ENCODE measurements at regions not wholly inside any gene's neighbourhood (a gene's known extent, or its start where the extent isn't known, plus 50 kb on each side); places are given as distances from the start of the nearest gene placed in this dataset.

GRCh38 chr15:31151301-31152233 lies 50.0 kb upstream of the TRPM1 start:
- no peak for DNase-seq

GRCh38 chr15:31153531-31153930 lies 52.0 kb upstream of the TRPM1 start:
- DNase-seq: no peak

GRCh38 chr15:31155151-31155550 lies 53.6 kb upstream of the TRPM1 start:
- no peak for DNase-seq

- no peak for DNase-seq
These were observed 54.7 kb upstream of the TRPM1 start for GRCh38 chr15:31156226-31156625.

GRCh38 chr15:31156808-31157207 lies 55.3 kb upstream of the TRPM1 start:
- no peak for DNase-seq

- no peak for DNase-seq
These were observed 56.1 kb upstream of the TRPM1 start for GRCh38 chr15:31157644-31158069.

- DNase-seq: peak; percentile 76
These were observed 57.5 kb upstream of the TRPM1 start for GRCh38 chr15:31158858-31159569.

- no peak for DNase-seq
These were observed 58.3 kb upstream of the TRPM1 start for GRCh38 chr15:31159837-31160236.

- peak; percentile 80 for DNase-seq
These were observed 58.8 kb upstream of the TRPM1 start for GRCh38 chr15:31160297-31160696.

GRCh38 chr15:31160740-31161495 lies 59.4 kb upstream of the TRPM1 start:
- DNase-seq: no peak

GRCh38 chr15:31161951-31162350 lies 60.4 kb upstream of the TRPM1 start:
- no peak for DNase-seq

GRCh38 chr15:31162721-31163510 lies 61.4 kb upstream of the TRPM1 start:
- peak; percentile 78 for DNase-seq

GRCh38 chr15:31163769-31164572 lies 62.4 kb upstream of the TRPM1 start:
- no peak for DNase-seq

- DNase-seq: no peak
These were observed 63.0 kb upstream of the TRPM1 start for GRCh38 chr15:31164573-31164912.

- DNase-seq: no peak
These were observed 68.0 kb upstream of the TRPM1 start for GRCh38 chr15:31169558-31169957.

- DNase-seq: peak; percentile 40
These were observed 70.2 kb upstream of the TRPM1 start for GRCh38 chr15:31171731-31172130.

- no peak for DNase-seq
These were observed 71.1 kb upstream of the TRPM1 start for GRCh38 chr15:31172606-31173005.

GRCh38 chr15:31173790-31174450 lies 72.4 kb upstream of the TRPM1 start:
- no peak for DNase-seq

- DNase-seq: no peak
These were observed 74.0 kb upstream of the TRPM1 start for GRCh38 chr15:31175484-31175883.

GRCh38 chr15:31177951-31178350 lies 76.4 kb upstream of the TRPM1 start:
- DNase-seq: peak; percentile 63

- DNase-seq: no peak
These were observed 77.2 kb upstream of the TRPM1 start for GRCh38 chr15:31178705-31179104.

All from islet precursor cell (in vitro differentiated cells).